ENCODE measurements at regions not wholly inside any gene's neighbourhood (a gene's known extent, or its start where the extent isn't known, plus 50 kb on each side); places are given as distances from the start of the nearest gene placed in this dataset.

GRCh38 chr10:78337646-78338391, 304.2 kb downstream of the RPS24 start:
- Histone ChIP-seq H3K9me2 (ENCODE audit: insufficient read depth) (no peaks in the 10 kb centered on the region), H3K9ac (ENCODE audit: low read length) (no peak overlapping the region), H3K4me1 (ENCODE audit: control insufficient read depth in 1 of 2, insufficient read depth in 2 of 2, low read length in 2 of 2) (no peaks in the 10 kb centered on the region), H4K20me1 (ENCODE audit: insufficient read depth) (no peaks in the 10 kb centered on the region), H3K27ac (ENCODE audit: low read depth, low read length) (no peak overlapping the region), H3K9me3 (ENCODE audit: control insufficient read depth in 1 of 2, insufficient read depth in 1 of 2, low read depth in 1 of 2, low read length in 2 of 2) (no peaks in the 10 kb centered on the region), H2AFZ (ENCODE audit: low read depth, low read length, poor library complexity, severe bottlenecking) (no peak overlapping the region), H3K27me3 (ENCODE audit: insufficient read depth, low read length) (peaks cover 13% of the 10 kb centered on the region; the same call in 1 of the 2 replicates), H3K4me2 (ENCODE audit: low read length) (no peak overlapping the region), H3K36me3 (ENCODE audit: control insufficient read depth in 1 of 2, insufficient read depth in 2 of 2, low read length in 2 of 2) (no peaks in the 10 kb centered on the region), H3K4me3 (replicated peaks in 1 of 2; ENCODE audit: low read depth in 1 of 2, low read length in 2 of 2) (no peak overlapping the region), H3K79me2 (ENCODE audit: insufficient read depth, low read length) (no peaks in the 10 kb centered on the region)
- POLR2A ChIA-PET, result no interaction called here
- DNase-seq (ENCODE audit: low read depth, low spot score) (no peak), ATAC-seq (no peak)
- TF ChIP-seq EZH2 (IDR thresholded peaks at IDR 0.05), result no peak
- no peak for TF ChIP-seq RAD21 (IDR thresholded peaks at IDR 0.05; ENCODE audit: low read depth)
- no peak for TF ChIP-seq CTCF (IDR thresholded peaks at IDR 0.05 in 2 of 3, conservative IDR thresholded peaks at IDR 0.05 in 1 of 3; ENCODE audit: borderline replicate concordance in 1 of 3, insufficient read depth in 1 of 3, low read depth in 2 of 3, low read length in 2 of 3)
- no peak for TF ChIP-seq JUND (IDR thresholded peaks at IDR 0.05)
- no peak for TF ChIP-seq EZH2phosphoT487 (IDR thresholded peaks at IDR 0.05; ENCODE audit: borderline replicate concordance)
- no peak for TF ChIP-seq FOSL1 (IDR thresholded peaks at IDR 0.05; ENCODE audit: low read depth)
- no peak for TF ChIP-seq CEBPB (IDR thresholded peaks at IDR 0.05; ENCODE audit: low read depth)
- TF ChIP-seq POLR2AphosphoS5 (IDR thresholded peaks at IDR 0.05; ENCODE audit: low read depth, low read length), result no peak
- no peak for TF ChIP-seq SIN3A (IDR thresholded peaks at IDR 0.05; ENCODE audit: low read depth)
- no peak for TF ChIP-seq YY1 (IDR thresholded peaks at IDR 0.05; ENCODE audit: extremely low read depth, insufficient replicate concordance, low read depth, low read length)
- TF ChIP-seq REST (IDR thresholded peaks at IDR 0.05; ENCODE audit: low read depth), result no peak
- RAD21 ChIA-PET (ENCODE audit: low non-redundant PET in 1 of 2, low total read pairs in 2 of 2, uncharacterized antibody in 2 of 2, unreplicated experiment in 2 of 2), result no interaction called here
- no TSS peak for BruUV-seq (replicated peaks)
- intact Hi-C loops (cut with micrococcal nuclease), result no loop called here
- CTCF ChIA-PET, result no interaction called here

Measured in HCT116 (cell line).